GM12891 (cell line): ENCODE measurements at regions not wholly inside any gene's neighbourhood (a gene's known extent, or its start where the extent isn't known, plus 50 kb on each side); places are given as distances from the start of the nearest gene placed in this dataset.

Source experiments
- DNase-seq: peaks from one replicate; pipeline ENCODE4 v3.0.0; 2011; ENCODE audit warnings: low spot score; ENCODE audit not compliant: insufficient read length
- FAIRE-seq: peaks from 2 replicates; lab custom pipeline; 2011; peaks lifted over from hg19 to GRCh38; lab: Jason Lieb, UNC
- PAX5 ChIP-seq: IDR thresholded peaks from 2 replicates; pipeline ENCODE4 v1.6.1; 2011; ENCODE audit warnings: low read length, moderate library complexity, mild to moderate bottlenecking; ENCODE audit not compliant: insufficient read depth, severe bottlenecking
- POLR2A ChIP-seq: IDR thresholded peaks from 2 replicates; pipeline ENCODE4 v1.6.1; 2011; ENCODE audit warnings: low read depth, low read length, control low read depth
- POLR2AphosphoS5 ChIP-seq: IDR thresholded peaks from 2 replicates; pipeline ENCODE4 v1.6.1; 2011; ENCODE audit warnings: low read depth, low read length, control low read depth
- POU2F2 ChIP-seq: IDR thresholded peaks from 2 replicates; pipeline ENCODE4 v1.6.1; 2011; ENCODE audit warnings: low read depth, mild to moderate bottlenecking, control low read depth, low read length, moderate library complexity
- SPI1 ChIP-seq: IDR thresholded peaks from 2 replicates; pipeline ENCODE4 v1.6.1; 2011; ENCODE audit warnings: low read depth, low read length, control low read depth
- TAF1 ChIP-seq: IDR thresholded peaks from 2 replicates; pipeline ENCODE4 v1.6.1; 2011; ENCODE audit warnings: low read depth, low read length, control low read depth

DNA sequence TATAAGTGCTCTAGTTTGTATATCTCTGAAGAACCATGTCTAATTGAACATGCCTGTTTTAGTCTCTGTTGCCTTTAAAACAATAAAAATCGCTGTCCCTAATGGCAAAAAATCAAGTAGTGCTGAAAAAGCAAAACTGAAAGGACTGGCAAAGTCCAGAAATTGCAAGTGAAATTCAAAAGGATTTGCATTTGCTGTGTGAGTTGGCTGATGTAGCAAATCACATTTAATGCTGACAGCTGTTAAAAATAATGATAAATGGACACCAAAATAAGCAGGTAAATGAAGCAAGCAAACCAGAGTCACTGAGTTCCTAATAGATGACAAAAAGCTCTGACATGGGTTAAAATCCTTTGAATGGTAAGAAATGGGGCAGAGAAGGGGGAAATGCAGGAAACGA is 874.1 kb downstream of the GRM8 start:
- no peak for FAIRE-seq
- TF ChIP-seq SPI1 (no peak), POU2F2 (no peak), POLR2AphosphoS5 (no peak), PAX5 (no peak)
- DNase-seq = no peak

DNA sequence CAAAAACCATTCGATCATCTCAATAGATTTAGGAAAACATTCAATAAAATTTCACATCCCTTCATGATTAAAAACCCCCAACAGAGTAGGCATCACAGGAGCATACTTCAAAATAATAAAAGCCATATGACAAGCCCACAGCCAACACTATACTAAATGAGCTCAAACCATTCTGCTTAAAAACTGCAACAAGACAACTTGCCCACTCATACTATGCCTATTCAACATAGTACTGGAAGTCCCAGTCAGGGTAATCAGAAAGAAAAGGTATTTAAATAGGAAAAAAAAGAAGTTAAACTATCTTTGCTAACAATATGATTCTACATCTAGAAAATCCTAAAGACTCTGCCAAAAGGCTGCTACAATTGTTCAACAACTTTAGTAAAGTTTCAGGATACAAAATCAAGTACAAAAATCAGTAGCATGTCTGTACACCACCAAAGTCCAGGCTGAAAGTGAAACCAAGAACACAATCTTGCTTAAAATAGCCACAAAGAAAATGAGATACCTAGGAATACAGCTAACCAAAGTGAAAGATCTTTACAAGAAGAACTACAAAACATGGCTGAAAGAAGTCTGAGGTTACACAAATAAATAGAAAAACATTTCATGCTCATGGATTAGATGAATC is 882.6 kb downstream of the GRM8 start:
- FAIRE-seq (no peak), DNase-seq (no peak)

DNA sequence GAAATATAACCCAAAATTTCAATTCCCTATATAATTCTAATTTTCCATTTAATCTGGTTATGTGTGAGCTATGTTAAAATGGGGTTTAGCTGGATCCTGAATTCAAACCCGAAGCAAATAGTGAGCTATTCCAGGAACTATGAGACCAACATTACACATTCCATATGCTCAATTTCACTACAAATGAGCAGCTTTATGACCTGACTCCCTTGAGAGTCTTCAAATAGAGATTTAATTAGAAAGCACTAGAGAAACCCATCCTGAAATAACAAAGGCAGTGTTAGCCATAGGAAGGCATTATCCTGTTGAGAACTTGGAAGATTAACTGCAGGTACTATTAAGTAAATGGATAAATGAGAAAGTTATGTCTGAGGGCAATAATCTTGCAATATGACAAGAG is 890.0 kb downstream of the GRM8 start:
- FAIRE-seq (no peak), DNase-seq (no peak)
- TF ChIP-seq POLR2AphosphoS5 (no peak), TAF1 (no peak)

More for the DNA sequence above, 882.6 kb downstream of the GRM8 start:
- TF ChIP-seq TAF1 = no peak
- no peak for TF ChIP-seq POLR2AphosphoS5
- no peak for TF ChIP-seq SPI1
- TF ChIP-seq PAX5 = no peak
- no peak for TF ChIP-seq POU2F2
- no peak for TF ChIP-seq POLR2A

DNA sequence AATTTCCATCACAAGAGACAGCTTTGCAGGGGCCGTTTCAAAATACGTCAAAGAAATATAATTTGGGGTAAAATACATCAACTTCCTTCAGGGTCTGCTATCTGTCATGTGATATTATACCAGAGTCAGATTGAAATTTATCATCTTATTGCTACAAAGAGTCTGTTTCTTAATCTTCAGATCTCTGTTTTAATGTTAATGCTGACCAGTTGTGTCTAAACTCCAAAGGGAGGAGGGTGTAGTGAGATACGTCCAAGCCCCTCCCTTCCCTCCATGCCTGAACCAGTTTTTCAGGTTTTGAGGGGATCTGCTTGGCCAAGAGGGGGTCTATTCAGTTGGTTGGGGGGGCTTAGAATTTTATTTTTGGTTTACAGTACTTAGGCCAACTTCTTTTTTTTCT is 891.6 kb downstream of the GRM8 start:
- FAIRE-seq = no peak
- TF ChIP-seq POLR2A (no peak), POU2F2 (no peak), SPI1 (no peak), POLR2AphosphoS5 (no peak), PAX5 (no peak), TAF1 (no peak)
- DNase-seq = no peak

DNA sequence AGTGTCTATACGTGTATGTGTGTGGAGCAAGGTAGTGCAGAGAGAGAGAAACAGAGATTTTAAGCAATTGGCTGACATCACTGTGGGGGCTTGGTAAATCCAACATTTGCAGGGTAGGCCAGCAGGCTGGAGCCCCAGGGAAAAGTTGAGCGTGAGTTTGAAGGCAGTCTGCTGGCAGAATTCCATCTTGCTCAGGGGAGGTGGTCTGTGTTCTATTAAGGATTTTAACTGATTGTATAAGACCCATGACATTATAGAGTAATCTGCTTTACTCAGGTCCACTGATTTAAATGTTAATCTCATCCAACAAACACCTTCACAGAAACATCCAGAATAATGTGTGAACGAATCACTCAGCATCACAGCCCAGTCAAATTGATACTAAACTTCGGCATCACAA is 912.9 kb downstream of the GRM8 start:
- TF ChIP-seq POU2F2 = no peak
- TF ChIP-seq POLR2A = no peak
- TF ChIP-seq SPI1 = no peak
- no peak for TF ChIP-seq POLR2AphosphoS5
- TF ChIP-seq PAX5 = no peak
- no peak for TF ChIP-seq TAF1
- DNase-seq = no peak
- no peak for FAIRE-seq

DNA sequence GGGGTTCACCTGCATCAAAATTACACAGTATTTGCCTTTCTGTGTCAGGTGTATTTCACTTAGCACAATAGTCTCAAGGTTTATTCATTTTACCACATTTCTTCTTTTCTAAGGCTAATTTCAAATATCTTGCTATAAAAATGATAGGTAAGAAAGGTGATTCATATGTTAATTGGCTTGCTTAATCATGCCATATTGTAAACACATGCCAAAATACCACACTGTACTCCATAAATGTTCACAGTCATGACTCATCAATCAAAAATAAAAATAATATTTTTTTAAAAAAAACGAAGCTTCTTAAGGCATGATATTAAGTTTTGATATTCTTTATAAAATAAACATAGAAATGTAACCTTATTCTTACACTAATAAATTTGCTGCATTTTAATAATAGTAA is 947.1 kb downstream of the GRM8 start:
- DNase-seq (no peak), FAIRE-seq (no peak)
- TF ChIP-seq POU2F2 (no peak), POLR2A (no peak), PAX5 (no peak), SPI1 (no peak), TAF1 (no peak), POLR2AphosphoS5 (no peak)

DNA sequence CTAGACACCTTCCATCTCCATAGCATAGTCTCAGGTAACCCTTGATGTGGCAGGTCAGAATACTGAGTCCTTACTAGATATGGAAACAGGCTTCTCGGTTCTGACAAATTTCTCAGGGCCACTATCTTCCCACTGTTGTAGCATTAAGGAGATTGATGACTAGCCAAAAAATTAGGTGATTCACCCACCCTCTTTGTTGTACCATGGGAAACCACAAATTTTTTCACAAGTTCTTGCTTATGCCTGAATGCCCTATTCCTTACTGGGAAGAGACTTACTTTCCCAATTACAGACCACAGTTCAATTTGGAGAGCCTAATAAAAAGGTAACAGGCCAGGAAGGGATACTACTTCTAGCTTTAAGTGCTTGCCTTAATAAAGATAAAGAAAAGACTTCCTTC is 948.8 kb downstream of the GRM8 start:
- DNase-seq (no peak), FAIRE-seq (no peak)
- TF ChIP-seq POLR2AphosphoS5 = no peak
- no peak for TF ChIP-seq SPI1
- no peak for TF ChIP-seq TAF1
- TF ChIP-seq POLR2A = no peak
- TF ChIP-seq POU2F2 = no peak
- no peak for TF ChIP-seq PAX5

DNA sequence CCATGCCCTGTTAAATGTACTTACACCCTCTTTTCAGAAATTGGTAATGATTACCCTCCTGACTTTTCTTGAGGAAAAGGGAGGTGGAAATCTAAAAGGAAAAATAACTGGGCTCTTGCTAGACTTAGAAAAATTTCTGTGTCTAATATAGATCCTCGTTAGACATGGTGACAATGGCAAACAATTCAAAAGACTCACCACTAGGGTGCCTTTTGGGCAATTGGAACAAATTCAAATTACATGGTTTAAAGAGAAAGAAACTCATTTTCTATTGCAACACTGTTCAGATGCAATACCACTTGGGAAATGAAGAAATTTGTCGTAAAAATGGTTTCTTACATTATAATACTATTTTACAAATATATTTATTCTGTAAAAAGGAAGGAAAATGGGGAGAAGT is 950.1 kb downstream of the GRM8 start:
- TF ChIP-seq POLR2AphosphoS5 = no peak
- no peak for TF ChIP-seq POU2F2
- no peak for TF ChIP-seq TAF1
- TF ChIP-seq PAX5 = no peak
- no peak for TF ChIP-seq SPI1
- TF ChIP-seq POLR2A = no peak
- no peak for DNase-seq
- no peak for FAIRE-seq

DNA sequence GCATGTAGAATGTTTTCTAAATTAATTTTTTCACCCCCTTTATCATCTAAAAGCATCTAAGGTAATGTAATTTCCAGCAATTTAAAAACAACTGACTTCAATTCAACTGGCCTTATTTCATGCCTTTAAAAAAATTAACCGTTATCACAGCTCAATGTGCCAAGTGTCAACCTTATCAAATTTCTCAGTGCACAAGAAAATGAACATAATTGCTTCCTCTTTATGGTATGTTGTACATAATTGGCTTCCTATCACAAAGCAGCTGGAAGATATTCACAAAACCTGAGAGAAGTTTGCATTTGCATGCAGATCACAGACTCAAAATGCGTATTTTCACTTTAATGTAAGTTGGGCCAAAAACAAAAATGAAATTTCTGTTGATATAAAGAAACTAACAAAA is 966.4 kb downstream of the GRM8 start:
- TF ChIP-seq SPI1 (no peak), POLR2AphosphoS5 (no peak), TAF1 (no peak), POU2F2 (no peak), PAX5 (no peak), POLR2A (no peak)
- no peak for FAIRE-seq
- DNase-seq = no peak

DNA sequence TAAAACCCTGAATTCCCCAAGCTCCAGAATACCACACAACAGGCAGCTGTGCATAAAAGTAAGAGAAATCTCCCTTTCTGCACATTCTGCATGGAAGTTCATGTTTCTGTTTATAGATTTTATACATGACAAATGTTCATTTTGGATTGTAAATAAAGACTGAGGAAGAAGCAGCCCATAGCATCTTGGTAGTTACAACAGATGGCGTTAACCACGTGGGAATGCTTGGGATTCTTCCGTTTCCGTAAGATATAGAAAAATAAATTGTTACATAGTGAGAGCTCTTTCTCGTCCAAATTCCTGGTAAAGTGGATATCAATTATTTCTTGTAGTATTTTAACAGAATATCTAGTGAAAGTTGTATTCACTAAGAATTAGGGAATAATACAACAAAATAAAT is 1016.5 kb downstream of the GRM8 start:
- FAIRE-seq = no peak
- DNase-seq = no peak

More for the DNA sequence above, 1016.5 kb downstream of the GRM8 start:
- no peak for TF ChIP-seq PAX5
- no peak for TF ChIP-seq SPI1
- TF ChIP-seq POLR2AphosphoS5 = no peak
- TF ChIP-seq TAF1 = no peak
- TF ChIP-seq POLR2A = no peak
- no peak for TF ChIP-seq POU2F2
